Fibroblast of the aortic adventitia (primary cell): ENCODE measurements at regions not wholly inside any gene's neighbourhood (a gene's known extent, or its start where the extent isn't known, plus 50 kb on each side); places are given as distances from the start of the nearest gene placed in this dataset.

Experiments used
- DNase-seq: peaks from one replicate; pipeline ENCODE4 v3.0.0-alpha.2; 2010; ENCODE audit warnings: low read depth
- H3K4me3 ChIP-seq: 2 replicates; pipeline ENCODE4 v1.5.1; 2011; ENCODE audit warnings: low read depth, mild to moderate bottlenecking, control low read depth, low read length, moderate library complexity
- CTCF ChIP-seq: IDR thresholded peaks from 2 replicates; pipeline ENCODE4 v1.5.1; 2011; ENCODE audit warnings: mild to moderate bottlenecking, low read length, control low read depth, inconsistent platforms; ENCODE audit not compliant: insufficient read depth

- peak; percentile 24 for DNase-seq
- no peak for TF ChIP-seq CTCF
- H3K4me3 ChIP-seq = no peak overlapping the region
Measured at GRCh38 chr1:238088560-238089290, 198.0 kb upstream of the ZP4 start.

- no peak for DNase-seq
- no peak overlapping the region for H3K4me3 ChIP-seq
- no peak for TF ChIP-seq CTCF
Measured at GRCh38 chr1:238073991-238074390, 183.3 kb upstream of the ZP4 start.

- no peak overlapping the region for H3K4me3 ChIP-seq
- no peak for DNase-seq
- no peak for TF ChIP-seq CTCF
Measured at GRCh38 chr1:238071061-238071460, 180.3 kb upstream of the ZP4 start.

- DNase-seq = peak; percentile 41
- no peak for TF ChIP-seq CTCF
- no peak overlapping the region for H3K4me3 ChIP-seq
Measured at GRCh38 chr1:238063454-238063853, 172.7 kb upstream of the ZP4 start.

- peak overlapping the region; percentile 22 for H3K4me3 ChIP-seq
- no peak for TF ChIP-seq CTCF
- DNase-seq = peak; percentile 87
Measured at GRCh38 chr1:238061967-238062613, 171.4 kb upstream of the ZP4 start.

GRCh38 chr1:238060061-238060460 lies 169.3 kb upstream of the ZP4 start:
- DNase-seq = no peak
- no peak for TF ChIP-seq CTCF
- H3K4me3 ChIP-seq = no peak overlapping the region
